Ammon's horn (tissue), 1 donor: ENCODE measurements at regions not wholly inside any gene's neighbourhood (a gene's known extent, or its start where the extent isn't known, plus 50 kb on each side); places are given as distances from the start of the nearest gene placed in this dataset.
"Not testable (repeated sequence)": the region's sequence is repeated elsewhere in the genome, so short reads cannot be mapped to it uniquely, and the experiment has no call there.

Experiments used
- DNase-seq: peaks from one replicate; pipeline ENCODE4 v3.0.0-alpha.2; 2016; ENCODE audit warnings: low spot score

DNA sequence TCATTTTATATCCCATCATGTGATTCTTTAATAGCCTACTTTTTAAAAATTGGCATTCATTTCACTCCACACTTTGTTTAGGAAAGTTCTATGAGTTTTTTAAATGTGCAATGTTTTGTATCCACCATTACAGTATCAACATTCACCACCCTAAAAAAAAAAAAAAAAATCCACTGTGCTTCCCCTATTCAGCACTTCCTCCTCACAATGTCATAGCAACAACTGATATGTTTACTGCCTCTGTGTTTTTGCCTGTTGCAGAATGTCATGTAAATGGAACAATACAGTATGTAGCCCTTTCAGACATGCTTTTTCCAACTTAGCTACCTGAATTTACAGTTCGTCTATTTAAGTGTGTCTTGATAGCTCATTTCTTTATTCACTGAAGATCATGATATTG lies 754.2 kb downstream of the FAM181B start:
- no peak for DNase-seq

DNA sequence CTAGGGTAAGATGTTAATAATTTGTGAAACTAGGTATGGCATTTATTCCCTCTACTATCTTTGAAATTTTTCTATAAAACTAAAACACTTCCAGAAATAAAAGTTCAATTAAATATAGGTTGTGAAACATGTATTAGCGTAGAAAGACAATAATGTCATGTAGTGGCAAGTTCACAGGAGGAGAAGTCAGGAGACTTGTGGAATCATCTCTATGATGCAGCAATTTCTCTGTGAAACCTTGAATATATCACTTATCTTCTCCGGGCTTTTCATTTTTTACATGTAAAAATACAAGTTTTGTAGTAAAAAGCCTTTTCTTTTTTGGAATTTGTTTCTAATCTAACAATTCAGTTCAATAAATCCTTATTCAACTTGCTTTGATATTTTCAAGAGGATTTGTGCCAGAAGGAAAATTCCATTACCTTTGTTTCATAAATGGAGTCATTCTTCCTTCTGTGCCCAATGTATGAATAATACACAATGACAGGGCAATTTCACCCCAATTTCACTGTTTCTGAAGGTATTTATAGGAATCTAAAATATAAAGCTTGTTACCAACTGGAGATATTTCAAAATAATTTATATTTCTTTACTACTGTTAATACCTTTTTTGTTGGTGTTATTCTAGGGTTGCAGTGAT lies 758.3 kb downstream of the FAM181B start:
- DNase-seq: no peak

DNA sequence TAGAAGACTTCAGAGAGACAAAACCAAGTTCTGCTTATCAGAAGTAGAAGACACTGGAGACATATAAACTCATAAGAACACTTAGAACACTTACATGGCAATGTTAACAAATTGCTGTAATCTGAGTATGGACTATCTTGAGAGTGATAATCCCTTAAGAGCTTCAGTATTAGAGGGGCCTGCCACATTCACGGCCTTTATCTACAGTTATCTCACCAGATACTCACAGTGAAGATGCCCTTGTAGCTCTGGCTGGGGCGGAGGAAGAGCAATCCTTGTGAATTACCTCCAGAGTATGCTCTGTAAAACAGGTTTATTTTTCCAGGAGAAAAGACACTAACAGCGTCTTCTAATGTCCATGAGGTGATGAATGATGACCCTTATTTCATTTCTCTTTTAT lies 762.8 kb downstream of the FAM181B start:
- DNase-seq: no peak

DNA sequence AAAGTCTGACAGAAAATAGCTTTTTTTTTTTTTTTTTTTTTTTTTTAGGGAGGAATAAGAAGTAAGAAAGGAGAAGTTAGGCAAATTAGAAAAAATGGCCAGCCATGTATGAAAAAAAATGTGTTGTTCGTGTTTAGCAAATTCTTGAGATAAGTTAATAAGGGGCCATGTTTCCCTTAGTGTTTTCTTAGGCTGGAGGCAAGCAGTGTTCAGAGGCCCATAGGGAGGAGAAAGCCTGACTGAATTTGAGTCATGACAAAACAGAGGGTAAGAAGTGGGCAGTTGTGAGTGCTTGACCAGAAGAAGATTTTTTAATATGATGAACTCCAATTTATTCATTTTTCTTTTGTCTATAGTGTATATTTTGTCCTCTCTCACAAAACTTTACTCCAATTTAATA lies 766.4 kb downstream of the FAM181B start:
- no peak for DNase-seq

DNA sequence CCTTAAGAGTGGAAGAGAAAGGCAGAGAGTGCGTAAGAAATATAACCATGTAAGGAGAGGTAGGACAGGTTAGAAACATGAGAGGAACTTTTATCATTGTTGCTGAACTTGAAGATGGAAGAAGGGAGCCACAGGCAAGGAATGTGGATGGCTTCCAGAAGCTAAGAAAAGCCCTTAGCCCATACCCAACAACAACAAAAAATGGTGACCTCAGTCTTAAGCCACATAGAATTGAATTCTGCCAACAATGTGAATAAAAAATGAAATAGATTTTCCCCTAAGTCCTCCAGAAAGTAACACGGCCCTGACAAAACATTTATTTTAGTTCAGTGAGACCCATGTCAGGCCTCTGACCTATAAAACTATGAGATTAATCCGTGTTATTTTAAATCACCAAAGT lies 767.3 kb downstream of the FAM181B start:
- no peak for DNase-seq

DNA sequence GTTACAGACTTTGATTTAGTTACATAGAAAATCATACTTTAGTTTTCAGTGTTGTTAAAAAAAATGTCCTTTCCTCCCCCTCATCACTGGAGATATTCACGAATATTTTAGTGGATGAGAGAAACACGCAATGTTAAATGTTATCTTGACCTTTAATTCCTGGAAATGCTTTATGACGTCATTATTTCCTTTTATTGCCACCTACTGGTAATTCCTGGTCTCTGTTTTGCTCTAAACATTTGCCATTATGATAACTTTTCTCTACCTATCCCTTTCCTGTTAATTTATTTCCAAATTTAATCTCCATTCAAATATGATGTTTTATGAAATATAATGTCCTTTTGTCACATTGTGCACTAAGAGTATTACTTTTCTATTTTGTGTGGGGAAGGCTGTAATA lies 770.6 kb downstream of the FAM181B start:
- no peak for DNase-seq

DNA sequence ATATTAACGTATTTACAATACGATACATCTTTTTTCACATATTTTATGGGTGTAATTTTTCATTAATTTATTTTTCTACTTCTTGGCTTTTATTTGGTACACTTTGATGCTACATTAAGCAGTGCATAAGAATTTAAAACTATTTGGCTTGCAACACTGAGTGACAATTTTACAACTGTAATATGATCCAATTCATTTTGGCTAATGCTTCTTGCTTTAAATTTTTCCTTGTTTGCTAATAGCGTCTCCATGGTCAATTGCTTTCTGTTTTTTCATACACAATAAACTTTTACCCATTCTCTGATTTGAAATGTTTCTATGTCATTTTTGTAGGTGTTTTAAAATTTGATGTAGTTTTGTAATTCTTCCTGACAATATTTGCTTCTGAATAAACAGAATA lies 773.2 kb downstream of the FAM181B start:
- DNase-seq: no peak

DNA sequence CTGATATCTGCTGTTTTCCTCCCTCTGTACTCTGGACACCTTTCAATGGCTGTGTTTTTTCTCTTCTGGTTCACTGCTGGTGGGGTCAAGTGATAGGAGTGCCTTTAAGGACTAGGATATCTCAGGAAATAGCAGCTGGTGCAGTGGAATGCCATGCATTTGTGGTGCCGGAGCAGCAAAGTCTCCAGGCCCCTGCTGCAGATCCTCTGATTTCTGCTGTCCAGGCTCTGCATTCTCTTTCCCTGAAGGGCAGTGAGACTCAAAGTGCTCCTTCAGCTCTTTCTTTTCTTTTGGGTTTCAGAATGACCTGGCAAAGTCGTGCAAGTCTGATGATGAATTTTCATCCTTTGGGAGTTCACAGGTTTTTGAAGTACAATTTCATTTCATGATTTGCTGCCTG lies 774.3 kb downstream of the FAM181B start:
- DNase-seq: no peak

DNA sequence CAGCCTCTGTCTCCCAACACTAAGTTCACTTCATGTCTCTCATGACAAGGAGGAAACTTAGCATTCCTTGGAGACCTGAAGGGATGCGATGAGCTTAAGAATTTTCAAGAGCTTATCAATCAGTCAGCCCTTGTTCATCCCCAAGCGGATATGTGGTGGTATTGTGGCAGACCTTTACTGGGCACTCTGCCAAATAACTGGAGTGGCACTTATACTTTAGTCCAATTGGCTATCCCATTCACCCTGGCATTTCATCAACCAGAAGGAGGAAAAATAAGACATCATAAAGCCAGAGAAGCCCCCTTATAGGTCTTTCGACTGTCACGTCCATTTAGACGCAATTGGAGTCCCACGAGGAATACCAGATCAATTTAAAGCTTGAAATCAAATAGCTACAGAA lies 779.4 kb downstream of the FAM181B start:
- DNase-seq: not testable (repeated sequence)

DNA sequence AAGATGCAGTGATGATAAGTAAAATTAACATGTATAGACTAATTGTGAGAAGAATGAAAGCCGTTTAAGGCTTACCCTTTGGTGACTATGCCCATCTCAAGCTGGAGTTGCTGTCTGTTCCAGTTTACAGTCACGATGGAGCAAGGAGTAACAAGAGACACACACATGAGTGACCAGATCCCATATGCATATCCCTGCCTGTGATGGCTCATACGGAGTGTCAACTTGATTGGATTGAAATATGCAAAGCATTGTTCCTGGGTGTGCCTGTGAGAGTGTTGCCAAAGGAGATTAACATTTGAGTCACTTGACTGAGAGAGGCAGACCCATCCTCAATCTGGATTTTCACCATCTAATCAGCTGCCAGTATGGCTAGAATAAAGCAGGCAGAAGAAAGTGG lies 786.8 kb downstream of the FAM181B start:
- no peak for DNase-seq

DNA sequence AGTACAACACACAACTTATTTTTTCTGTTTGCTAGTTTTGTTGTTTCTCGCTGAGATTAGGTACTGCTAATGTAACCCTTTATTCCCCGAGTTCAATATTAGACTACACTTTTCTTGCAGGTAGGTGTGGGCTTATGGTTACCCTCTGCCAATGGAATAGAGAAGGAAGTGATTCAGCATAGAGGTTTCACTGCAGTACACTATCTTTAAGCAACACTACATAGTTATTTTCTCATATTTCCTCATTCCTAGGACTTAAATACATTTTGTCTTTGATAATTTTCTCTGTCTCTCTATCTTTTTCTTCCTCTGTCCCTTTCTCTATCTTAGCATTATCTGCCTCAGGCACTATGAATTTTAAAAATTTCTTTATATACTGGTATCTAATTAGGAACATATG lies 791.0 kb downstream of the FAM181B start:
- no peak for DNase-seq

DNA sequence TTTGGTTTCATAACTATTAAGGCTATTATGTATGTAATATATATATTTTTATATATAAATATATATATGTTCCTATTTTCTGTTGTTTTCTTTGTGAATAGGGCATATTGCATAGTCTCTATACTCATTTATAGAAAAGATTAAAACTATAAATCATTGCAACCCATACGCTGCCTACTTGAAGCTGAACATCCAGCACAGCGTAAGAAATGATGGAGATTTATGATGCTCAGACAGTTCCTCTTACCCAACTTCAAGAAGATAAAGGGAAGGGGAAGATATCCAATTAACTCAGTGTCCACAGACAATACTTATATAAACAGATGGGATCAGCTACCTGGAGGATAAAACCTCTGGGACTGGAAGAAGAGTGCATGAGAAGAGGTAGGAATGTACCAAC lies 791.7 kb downstream of the FAM181B start:
- DNase-seq: no peak

DNA sequence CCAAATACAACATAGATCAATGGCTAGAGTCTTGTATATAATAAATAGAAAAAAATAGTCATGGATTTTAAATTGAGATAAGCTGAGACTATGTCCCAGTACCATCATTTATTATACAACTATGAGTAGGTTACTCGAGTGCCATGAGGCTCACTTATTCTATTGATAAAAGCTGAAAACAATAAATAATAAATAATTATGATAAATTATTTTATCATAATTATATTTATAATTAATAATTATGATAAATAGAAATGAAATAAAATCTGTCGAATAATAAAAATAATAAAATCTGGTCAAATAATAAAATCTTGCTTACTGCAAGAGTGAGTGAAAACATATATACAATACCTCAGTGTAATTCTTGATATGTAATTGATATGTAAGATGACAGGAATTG lies 801.4 kb downstream of the FAM181B start:
- DNase-seq: no peak

DNA sequence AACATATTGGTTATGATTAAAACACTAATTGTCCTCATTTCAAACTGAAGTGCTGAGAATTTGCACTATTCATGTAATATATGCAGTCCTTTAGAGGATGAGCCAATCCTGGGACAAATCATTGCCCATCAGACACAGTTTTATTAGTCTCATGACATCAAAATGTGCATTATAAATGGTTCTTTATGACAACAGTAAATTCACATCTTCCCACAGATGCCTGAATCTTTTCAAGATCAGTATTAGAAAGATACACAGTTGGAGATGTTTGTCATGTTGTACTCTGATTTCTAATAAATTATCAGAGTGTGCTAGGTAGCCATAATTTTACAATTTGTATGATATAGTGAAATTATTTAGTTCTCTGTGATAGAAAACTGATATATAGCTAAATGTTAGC lies 813.5 kb downstream of the FAM181B start:
- no peak for DNase-seq

DNA sequence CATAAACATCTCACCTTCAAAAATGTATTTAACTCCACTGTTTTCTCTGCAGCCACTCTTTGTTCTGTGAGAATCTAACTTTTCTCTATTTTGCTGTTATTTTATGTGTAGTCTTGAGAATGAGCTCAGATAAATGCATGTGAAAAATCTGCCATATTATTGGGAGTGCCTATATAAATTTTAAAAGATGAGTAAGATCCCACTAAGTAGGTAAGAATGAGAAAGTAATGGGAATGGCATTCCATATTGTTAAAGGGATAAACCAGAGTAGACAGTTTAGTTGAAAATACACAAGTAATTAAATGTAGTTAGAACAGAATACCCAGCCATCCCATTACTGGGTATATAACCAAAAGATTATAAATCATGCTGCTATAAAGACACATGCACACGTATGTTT lies 817.2 kb downstream of the FAM181B start:
- no peak for DNase-seq

DNA sequence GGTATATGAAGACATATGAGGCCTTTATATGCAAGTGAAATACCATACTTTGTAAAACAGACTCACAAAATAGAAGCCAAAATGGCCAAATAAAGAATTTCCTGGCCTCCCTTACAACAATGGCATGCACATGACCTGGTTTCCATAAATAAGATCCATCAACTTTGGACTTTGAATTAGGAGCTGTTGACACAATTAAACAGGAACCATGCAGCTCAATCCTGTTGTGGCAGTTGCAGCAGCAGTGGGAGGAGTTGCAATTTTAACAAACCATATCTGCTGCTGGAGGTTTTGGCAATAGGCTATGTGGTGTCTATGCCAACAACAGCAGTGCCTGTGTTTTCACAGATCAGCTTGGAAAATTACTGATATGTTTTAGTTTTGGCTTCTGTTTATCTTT lies 818.6 kb downstream of the FAM181B start:
- no peak for DNase-seq

DNA sequence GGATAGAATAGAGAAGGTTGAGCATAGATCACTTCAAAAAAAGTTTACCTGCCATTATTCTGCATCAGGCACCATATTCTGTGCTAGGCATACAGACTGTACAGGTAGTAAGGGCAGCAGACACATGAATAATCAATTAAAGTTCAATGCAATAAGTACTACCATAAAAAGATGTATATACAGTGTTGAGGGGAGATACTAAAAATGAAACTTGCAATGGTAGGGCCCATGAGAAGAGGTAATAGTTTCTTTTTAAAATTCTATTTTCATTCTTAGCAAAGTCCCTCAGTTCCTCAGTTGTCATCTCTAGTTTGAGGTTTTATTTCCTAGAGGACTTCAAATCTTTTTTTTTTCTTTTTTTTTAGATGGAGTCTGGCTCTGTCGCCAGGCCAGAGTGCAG lies 819.9 kb downstream of the FAM181B start:
- DNase-seq: no peak

DNA sequence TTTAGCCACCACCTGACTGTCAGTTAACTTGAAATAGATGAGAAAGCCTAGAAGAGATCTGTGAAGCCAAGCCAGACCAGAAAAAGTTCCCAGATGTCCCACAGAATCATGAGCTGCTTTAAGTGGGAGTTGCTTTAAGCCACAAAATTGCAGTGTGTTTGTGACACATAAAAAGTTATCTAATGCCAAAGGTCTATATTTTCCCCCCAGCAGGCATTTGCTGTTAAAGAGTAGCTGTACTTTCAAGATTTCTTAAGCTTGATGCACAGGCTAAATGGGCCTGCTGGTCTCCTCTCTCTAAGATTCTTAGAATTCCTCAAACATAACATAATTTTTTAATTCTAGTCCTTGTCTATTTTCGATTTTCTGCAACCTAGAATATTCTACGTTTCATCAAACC lies 825.7 kb downstream of the FAM181B start:
- no peak for DNase-seq

DNA sequence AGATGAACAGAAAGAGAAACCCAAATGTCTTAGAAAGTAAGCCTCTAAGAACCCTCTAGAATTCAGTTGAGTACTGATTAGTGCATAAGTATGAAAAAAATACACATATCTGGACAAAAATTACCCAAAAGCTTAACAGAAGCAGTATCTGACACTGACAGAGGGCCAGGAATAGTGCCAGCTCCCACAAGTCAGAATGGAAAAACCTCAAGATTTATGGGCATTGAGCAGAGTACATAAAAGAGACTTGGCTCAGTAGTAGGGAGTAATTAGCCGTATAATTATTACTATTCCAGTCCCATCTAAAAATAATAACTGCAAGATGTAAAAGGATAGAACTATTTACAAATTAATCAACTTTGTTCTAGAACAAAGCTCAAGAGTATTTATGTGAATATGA lies 834.5 kb downstream of the FAM181B start:
- DNase-seq: no peak

DNA sequence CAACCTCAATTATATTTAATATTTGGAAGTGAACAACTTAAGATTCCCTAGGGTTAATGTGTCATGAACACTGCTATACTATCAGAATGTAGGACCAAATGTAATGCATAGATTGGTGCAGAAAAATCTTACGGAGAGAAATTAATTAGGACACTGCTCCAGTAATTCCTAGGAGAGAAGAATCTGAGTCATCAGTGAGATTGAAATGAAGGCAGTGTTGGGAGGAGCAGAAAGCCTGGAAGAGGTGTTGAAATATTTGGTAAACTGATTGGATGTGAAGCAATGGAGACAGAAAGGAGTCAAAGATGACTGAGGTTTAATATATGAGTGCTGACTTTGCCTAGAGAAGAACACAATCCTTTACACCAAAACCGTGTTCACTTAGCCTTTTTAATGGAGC lies 836.0 kb downstream of the FAM181B start:
- DNase-seq: no peak

DNA sequence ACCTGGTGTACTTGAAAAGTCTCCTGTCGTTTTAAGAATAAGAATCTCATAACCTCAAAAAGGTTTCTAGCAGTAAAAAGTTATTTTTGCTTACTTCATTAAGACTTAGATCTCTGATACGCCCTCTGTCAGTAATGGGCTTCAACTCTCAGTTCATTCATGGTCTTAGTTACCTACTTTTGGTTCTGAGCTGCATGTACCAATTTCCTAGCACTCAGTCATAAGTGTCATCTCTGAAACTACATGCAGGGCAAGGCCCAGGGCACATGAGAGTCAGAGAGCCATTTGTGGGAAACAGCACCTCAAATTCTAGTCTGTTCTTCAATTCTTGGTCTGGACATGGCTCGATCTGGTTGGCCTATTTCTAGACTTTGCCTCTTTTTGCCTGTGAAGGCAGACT lies 838.4 kb downstream of the FAM181B start:
- DNase-seq: no peak

DNA sequence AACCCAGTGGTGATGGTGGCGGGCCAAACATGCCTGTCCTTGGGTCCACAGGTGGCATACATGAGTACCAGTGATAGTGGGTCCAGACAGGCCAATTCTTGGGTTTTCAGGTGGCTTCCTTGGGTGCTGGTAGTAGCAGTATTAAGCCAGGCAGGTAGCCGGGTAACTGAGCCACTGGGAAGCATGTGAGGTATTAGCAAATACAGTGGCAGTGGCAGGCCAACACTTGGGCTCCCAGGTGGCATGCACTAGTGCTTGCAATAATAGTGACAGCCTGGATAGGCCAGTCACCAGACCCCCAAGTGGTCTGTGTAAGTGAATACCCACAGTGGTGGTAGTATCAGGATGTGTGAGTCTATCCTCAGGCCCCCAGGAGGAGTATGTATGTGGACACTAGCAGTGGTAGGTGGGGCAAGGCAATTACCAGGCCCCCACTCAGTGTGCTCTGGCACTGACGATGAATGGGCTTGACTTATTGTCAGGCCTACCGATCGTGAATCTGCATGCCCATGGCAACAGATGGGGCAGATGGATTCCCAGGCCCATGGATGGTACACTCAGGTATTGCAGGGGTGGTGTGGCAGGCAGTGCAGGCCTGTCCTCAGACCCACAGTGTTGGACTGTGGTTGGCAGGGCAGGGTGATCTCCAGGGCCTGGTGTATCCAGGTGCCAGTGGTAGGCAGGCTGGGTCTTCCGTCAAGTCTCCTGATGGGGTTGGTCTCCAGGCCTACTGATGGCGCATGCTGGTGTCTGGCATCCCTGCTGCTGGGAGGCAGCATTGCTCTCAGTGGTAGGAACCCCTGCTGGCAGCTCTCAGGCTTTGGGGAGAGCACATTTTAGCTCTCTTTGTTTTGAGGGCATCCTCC lies 840.7 kb downstream of the FAM181B start:
- no peak for DNase-seq

DNA sequence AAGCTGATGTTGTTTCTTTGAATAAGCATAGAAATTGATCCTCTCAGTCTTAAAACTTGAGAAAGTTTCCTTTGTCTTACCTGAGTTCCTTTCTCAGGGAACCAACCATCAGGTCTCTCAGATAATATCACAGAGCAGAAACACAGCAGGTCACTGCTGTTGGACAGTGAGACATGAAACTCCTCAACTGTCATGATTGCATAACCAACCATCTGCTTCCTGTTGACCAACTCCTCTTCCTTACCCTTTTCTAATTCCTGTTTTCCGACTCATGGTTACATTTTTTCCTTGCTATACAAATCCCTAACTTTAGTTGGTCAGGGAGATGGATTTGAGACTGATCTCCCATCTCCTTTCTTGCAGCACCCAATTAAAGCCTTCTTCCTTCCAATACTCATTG lies 845.3 kb downstream of the FAM181B start:
- no peak for DNase-seq

DNA sequence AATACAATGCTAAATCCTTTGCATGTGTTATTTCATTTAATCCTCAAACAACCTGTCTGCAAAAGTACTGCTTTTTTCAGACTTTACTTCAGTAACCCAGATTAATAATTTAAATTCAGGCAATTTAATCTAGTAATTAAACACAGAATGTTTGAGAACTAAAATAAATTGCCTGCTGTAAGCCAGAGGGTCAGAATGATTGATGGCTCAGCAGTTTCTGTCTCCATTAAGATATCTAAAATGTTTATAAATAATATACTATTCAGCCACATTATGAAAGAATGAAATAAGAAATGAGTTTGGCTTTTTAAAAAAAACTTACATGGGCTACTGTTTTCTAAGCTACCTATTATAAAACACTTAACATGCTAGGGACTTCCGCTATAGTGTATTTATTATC lies 846.0 kb downstream of the FAM181B start:
- DNase-seq: no peak
